GM12878 (cell line): ENCODE measurements at regions not wholly inside any gene's neighbourhood (a gene's known extent, or its start where the extent isn't known, plus 50 kb on each side); places are given as distances from the start of the nearest gene placed in this dataset.

ENCODE experiments used
- RAD21 ChIP-seq: IDR thresholded peaks from 2 replicates; pipeline ENCODE4 v1.6.1; 2011; ENCODE audit warnings: mild to moderate bottlenecking, low read depth, low read length, moderate library complexity; ENCODE audit not compliant: insufficient read depth
- SMC3 ChIP-seq: IDR thresholded peaks from 2 replicates; pipeline ENCODE4 v1.6.1; 2011; ENCODE audit warnings: low read length, improper control_type of control experiment, borderline replicate concordance
- SREBF2 ChIP-seq: IDR thresholded peaks from 2 replicates; pipeline ENCODE4 v1.6.1; 2012; ENCODE audit warnings: mild to moderate bottlenecking, low read length
- TF ChIP-seq, protein P1 (sequence below), 3 experiments: IDR thresholded peaks in 2 of 3; conservative IDR thresholded peaks in 1 of 3; 2 replicates each; pipeline ENCODE4 v1.5.1; 2011; ENCODE audit warnings: low read depth in 3 of 3, low read length in 3 of 3, mild to moderate bottlenecking in 3 of 3, control low read depth in 2 of 3, moderate library complexity in 2 of 3, inconsistent platforms in 1 of 3, mixed read lengths in 1 of 3; ENCODE audit not compliant: control insufficient read depth in 2 of 3, insufficient read depth in 1 of 3; ENCODE audit errors: extremely low read depth in 1 of 3
- TF ChIP-seq, protein P2 (sequence below): fragments of 450-650 bp; IDR thresholded peaks from 2 replicates; pipeline ENCODE4 v1.6.1; 2017; ENCODE audit warnings: mild to moderate bottlenecking, moderate library complexity
- TF ChIP-seq, protein P3 (sequence below): IDR thresholded peaks from 2 replicates; pipeline ENCODE4 v1.6.1; 2011; ENCODE audit warnings: mild to moderate bottlenecking, low read depth, low read length, moderate library complexity; ENCODE audit not compliant: insufficient replicate concordance
- TF ChIP-seq, protein P4 (sequence below): IDR thresholded peaks from 2 replicates; pipeline ENCODE4 v1.6.1; 2011; ENCODE audit warnings: low read depth, low read length, improper control_type of control experiment, borderline replicate concordance

DNA sequence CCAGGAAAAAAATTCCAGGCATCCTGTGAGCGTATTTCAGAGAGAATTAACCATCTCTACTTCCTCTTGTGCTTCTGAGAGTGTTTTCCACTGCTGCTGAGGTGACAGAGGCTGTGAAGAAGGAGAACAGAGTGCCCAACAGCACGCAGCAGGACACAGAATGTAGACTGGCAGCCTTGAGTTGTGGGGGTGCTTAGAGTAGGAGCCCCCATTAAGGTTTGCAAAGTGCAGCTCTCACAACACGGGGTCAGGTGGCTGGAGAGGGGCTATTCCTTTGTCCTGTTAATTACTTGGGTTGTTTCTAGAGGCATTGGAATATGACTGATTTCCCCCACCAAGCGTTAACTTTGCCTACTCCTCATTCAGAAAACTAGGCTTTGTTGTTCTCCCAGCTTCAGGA, 370.6 kb downstream of the TSHZ3 start:
- TF ChIP-seq, protein P1, sequence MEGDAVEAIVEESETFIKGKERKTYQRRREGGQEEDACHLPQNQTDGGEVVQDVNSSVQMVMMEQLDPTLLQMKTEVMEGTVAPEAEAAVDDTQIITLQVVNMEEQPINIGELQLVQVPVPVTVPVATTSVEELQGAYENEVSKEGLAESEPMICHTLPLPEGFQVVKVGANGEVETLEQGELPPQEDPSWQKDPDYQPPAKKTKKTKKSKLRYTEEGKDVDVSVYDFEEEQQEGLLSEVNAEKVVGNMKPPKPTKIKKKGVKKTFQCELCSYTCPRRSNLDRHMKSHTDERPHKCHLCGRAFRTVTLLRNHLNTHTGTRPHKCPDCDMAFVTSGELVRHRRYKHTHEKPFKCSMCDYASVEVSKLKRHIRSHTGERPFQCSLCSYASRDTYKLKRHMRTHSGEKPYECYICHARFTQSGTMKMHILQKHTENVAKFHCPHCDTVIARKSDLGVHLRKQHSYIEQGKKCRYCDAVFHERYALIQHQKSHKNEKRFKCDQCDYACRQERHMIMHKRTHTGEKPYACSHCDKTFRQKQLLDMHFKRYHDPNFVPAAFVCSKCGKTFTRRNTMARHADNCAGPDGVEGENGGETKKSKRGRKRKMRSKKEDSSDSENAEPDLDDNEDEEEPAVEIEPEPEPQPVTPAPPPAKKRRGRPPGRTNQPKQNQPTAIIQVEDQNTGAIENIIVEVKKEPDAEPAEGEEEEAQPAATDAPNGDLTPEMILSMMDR (IDR thresholded peaks at IDR 0.05 in 2 of 3, conservative IDR thresholded peaks at IDR 0.05 in 1 of 3; ENCODE audit: control insufficient read depth in 2 of 3, extremely low read depth in 1 of 3, insufficient read depth in 1 of 3, low read depth in 3 of 3, low read length in 3 of 3) = no peak
- TF ChIP-seq, protein P2, sequence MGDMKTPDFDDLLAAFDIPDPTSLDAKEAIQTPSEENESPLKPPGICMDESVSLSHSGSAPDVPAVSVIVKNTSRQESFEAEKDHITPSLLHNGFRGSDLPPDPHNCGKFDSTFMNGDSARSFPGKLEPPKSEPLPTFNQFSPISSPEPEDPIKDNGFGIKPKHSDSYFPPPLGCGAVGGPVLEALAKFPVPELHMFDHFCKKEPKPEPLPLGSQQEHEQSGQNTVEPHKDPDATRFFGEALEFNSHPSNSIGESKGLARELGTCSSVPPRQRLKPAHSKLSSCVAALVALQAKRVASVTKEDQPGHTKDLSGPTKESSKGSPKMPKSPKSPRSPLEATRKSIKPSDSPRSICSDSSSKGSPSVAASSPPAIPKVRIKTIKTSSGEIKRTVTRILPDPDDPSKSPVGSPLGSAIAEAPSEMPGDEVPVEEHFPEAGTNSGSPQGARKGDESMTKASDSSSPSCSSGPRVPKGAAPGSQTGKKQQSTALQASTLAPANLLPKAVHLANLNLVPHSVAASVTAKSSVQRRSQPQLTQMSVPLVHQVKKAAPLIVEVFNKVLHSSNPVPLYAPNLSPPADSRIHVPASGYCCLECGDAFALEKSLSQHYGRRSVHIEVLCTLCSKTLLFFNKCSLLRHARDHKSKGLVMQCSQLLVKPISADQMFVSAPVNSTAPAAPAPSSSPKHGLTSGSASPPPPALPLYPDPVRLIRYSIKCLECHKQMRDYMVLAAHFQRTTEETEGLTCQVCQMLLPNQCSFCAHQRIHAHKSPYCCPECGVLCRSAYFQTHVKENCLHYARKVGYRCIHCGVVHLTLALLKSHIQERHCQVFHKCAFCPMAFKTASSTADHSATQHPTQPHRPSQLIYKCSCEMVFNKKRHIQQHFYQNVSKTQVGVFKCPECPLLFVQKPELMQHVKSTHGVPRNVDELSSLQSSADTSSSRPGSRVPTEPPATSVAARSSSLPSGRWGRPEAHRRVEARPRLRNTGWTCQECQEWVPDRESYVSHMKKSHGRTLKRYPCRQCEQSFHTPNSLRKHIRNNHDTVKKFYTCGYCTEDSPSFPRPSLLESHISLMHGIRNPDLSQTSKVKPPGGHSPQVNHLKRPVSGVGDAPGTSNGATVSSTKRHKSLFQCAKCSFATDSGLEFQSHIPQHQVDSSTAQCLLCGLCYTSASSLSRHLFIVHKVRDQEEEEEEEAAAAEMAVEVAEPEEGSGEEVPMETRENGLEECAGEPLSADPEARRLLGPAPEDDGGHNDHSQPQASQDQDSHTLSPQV = no peak
- TF ChIP-seq, protein P3, sequence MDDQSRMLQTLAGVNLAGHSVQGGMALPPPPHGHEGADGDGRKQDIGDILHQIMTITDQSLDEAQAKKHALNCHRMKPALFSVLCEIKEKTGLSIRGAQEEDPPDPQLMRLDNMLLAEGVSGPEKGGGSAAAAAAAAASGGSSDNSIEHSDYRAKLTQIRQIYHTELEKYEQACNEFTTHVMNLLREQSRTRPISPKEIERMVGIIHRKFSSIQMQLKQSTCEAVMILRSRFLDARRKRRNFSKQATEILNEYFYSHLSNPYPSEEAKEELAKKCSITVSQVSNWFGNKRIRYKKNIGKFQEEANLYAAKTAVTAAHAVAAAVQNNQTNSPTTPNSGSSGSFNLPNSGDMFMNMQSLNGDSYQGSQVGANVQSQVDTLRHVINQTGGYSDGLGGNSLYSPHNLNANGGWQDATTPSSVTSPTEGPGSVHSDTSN = no peak
- no peak for TF ChIP-seq SMC3
- no peak for TF ChIP-seq RAD21
- TF ChIP-seq SREBF2 = no peak
- TF ChIP-seq, protein P4, sequence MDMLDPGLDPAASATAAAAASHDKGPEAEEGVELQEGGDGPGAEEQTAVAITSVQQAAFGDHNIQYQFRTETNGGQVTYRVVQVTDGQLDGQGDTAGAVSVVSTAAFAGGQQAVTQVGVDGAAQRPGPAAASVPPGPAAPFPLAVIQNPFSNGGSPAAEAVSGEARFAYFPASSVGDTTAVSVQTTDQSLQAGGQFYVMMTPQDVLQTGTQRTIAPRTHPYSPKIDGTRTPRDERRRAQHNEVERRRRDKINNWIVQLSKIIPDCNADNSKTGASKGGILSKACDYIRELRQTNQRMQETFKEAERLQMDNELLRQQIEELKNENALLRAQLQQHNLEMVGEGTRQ = no peak
